WTC11 (cell line): ENCODE measurements at regions not wholly inside any gene's neighbourhood (a gene's known extent, or its start where the extent isn't known, plus 50 kb on each side); places are given as distances from the start of the nearest gene placed in this dataset.

ENCODE experiments used
- CBFB ChIP-seq: sonication (generic); formaldehyde crosslinking; IDR thresholded peaks from 2 replicates; pipeline ENCODE4 v1.8.1; 2022; ENCODE audit warnings: mild to moderate bottlenecking, low read depth, missing genetic modification reagents
- CTCF ChIP-seq: fragments of 200-600 bp; IDR thresholded peaks from 2 replicates; pipeline ENCODE4 v1.8.0; 2022; ENCODE audit warnings: antibody characterized with exemption
- ESRRA ChIP-seq: sonication (generic); formaldehyde crosslinking; IDR thresholded peaks from 2 replicates; pipeline ENCODE4 v1.8.1; 2022; ENCODE audit warnings: mild to moderate bottlenecking, missing genetic modification reagents, borderline replicate concordance
- FOXP1 ChIP-seq: sonication (generic); formaldehyde crosslinking; IDR thresholded peaks from 2 replicates; pipeline ENCODE4 v1.8.0; 2022; ENCODE audit warnings: missing genetic modification reagents, mild to moderate bottlenecking, moderate library complexity, borderline replicate concordance
- IRF2 ChIP-seq: sonication (generic); formaldehyde crosslinking; IDR thresholded peaks from 2 replicates; pipeline ENCODE4 v1.8.0; 2022; ENCODE audit warnings: low read depth, missing genetic modification reagents, borderline replicate concordance
- KAT7 ChIP-seq: sonication (generic); formaldehyde crosslinking; IDR thresholded peaks from 2 replicates; pipeline ENCODE4 v1.8.1; 2023; ENCODE audit warnings: missing genetic modification reagents, mild to moderate bottlenecking, borderline replicate concordance
- MYBL2 ChIP-seq: sonication (generic); formaldehyde crosslinking; IDR thresholded peaks from 2 replicates; pipeline ENCODE4 v1.8.1; 2023; ENCODE audit warnings: mild to moderate bottlenecking, moderate library complexity, missing genetic modification reagents
- SP1 ChIP-seq: sonication (generic); formaldehyde crosslinking; conservative IDR thresholded peaks from 2 replicates; pipeline ENCODE4 v1.8.1; 2022; ENCODE audit warnings: missing genetic modification reagents
- ZNF121 ChIP-seq: sonication (generic); formaldehyde crosslinking; IDR thresholded peaks from 2 replicates; pipeline ENCODE4 v1.8.0; 2023; ENCODE audit warnings: missing genetic modification reagents
- TF ChIP-seq, protein P1 (sequence below): sonication (generic); formaldehyde crosslinking; IDR thresholded peaks from 2 replicates; pipeline ENCODE4 v1.8.0; 2022; ENCODE audit warnings: mild to moderate bottlenecking, missing genetic modification reagents
- TF ChIP-seq, protein P2 (sequence below): sonication (generic); formaldehyde crosslinking; IDR thresholded peaks from 2 replicates; pipeline ENCODE4 v1.8.0; 2022; ENCODE audit warnings: missing genetic modification reagents
- TF ChIP-seq, protein P3 (sequence below): sonication (generic); formaldehyde crosslinking; conservative IDR thresholded peaks from 2 replicates; pipeline ENCODE4 v1.8.1; 2022; ENCODE audit warnings: mild to moderate bottlenecking, missing genetic modification reagents

DNA sequence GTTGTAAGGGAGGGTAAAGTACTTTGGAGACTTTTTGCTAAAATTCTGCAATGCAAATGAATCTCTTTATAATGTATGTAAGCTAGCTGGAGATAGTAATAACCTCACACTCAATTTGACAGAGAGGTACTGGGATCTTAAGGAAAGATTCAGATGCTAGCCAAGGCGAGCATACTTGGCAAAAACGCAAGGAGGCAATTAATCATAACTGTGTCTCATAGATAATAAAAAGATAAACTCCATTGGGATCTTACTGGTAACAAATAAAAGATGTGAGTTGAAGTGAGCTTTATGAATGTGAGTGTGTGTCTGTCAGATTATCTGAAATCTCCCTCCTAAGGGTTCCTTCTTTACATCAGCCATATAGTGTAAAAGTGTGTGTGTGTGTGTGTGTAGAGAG, 533.0 kb downstream of the TMX3 start:
- TF ChIP-seq ESRRA (CRISPR knock-in tag) (no peak), CTCF (no peak), MYBL2 (CRISPR knock-in tag) (no peak), FOXP1 (CRISPR knock-in tag) (no peak), IRF2 (CRISPR knock-in tag) (no peak), KAT7 (CRISPR knock-in tag) (no peak), ZNF121 (CRISPR knock-in tag) (no peak), CBFB (CRISPR knock-in tag) (no peak), SP1 (no peak)
- TF ChIP-seq, protein P1, sequence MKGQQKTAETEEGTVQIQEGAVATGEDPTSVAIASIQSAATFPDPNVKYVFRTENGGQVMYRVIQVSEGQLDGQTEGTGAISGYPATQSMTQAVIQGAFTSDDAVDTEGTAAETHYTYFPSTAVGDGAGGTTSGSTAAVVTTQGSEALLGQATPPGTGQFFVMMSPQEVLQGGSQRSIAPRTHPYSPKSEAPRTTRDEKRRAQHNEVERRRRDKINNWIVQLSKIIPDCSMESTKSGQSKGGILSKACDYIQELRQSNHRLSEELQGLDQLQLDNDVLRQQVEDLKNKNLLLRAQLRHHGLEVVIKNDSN = no peak
- TF ChIP-seq, protein P2, sequence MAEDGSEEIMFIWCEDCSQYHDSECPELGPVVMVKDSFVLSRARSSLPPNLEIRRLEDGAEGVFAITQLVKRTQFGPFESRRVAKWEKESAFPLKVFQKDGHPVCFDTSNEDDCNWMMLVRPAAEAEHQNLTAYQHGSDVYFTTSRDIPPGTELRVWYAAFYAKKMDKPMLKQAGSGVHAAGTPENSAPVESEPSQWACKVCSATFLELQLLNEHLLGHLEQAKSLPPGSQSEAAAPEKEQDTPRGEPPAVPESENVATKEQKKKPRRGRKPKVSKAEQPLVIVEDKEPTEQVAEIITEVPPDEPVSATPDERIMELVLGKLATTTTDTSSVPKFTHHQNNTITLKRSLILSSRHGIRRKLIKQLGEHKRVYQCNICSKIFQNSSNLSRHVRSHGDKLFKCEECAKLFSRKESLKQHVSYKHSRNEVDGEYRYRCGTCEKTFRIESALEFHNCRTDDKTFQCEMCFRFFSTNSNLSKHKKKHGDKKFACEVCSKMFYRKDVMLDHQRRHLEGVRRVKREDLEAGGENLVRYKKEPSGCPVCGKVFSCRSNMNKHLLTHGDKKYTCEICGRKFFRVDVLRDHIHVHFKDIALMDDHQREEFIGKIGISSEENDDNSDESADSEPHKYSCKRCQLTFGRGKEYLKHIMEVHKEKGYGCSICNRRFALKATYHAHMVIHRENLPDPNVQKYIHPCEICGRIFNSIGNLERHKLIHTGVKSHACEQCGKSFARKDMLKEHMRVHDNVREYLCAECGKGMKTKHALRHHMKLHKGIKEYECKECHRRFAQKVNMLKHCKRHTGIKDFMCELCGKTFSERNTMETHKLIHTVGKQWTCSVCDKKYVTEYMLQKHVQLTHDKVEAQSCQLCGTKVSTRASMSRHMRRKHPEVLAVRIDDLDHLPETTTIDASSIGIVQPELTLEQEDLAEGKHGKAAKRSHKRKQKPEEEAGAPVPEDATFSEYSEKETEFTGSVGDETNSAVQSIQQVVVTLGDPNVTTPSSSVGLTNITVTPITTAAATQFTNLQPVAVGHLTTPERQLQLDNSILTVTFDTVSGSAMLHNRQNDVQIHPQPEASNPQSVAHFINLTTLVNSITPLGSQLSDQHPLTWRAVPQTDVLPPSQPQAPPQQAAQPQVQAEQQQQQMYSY (CRISPR knock-in tag) = no peak
- TF ChIP-seq, protein P3, sequence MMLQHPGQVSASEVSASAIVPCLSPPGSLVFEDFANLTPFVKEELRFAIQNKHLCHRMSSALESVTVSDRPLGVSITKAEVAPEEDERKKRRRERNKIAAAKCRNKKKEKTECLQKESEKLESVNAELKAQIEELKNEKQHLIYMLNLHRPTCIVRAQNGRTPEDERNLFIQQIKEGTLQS (CRISPR knock-in tag) = no peak
